HL-60 (cell line): ENCODE measurements at regions not wholly inside any gene's neighbourhood (a gene's known extent, or its start where the extent isn't known, plus 50 kb on each side); places are given as distances from the start of the nearest gene placed in this dataset.

Experiments used
- DNase-seq, 2 experiments: peaks; one replicate each; pipeline ENCODE4 v3.0.0-alpha.2; 2010 to 2020; ENCODE audit warnings: low read depth in 1 of 2, low spot score in 1 of 2
- H3K27ac ChIP-seq: fragments of 250-450 bp; sonication (Bioruptor Pico); replicated peaks from 2 replicates; pipeline ENCODE4 v1.5.1; 2020; ENCODE audit warnings: mild to moderate bottlenecking, moderate library complexity
- H3K27me3 ChIP-seq: fragments of 250-450 bp; sonication (Bioruptor Pico); 2 replicates; pipeline ENCODE4 v1.5.1; 2021; ENCODE audit warnings: mild to moderate bottlenecking, moderate library complexity; ENCODE audit not compliant: insufficient read depth, poor library complexity, severe bottlenecking
- H3K4me3 ChIP-seq: replicated peaks from 2 replicates; pipeline ENCODE4 v1.5.1; 2011; ENCODE audit warnings: mild to moderate bottlenecking, control low read depth, low read length; ENCODE audit not compliant: insufficient read depth
- GABPA ChIP-seq: IDR thresholded peaks from 2 replicates; pipeline ENCODE4 v1.6.1; 2012; ENCODE audit warnings: low read depth
- POLR2AphosphoS5 ChIP-seq: IDR thresholded peaks from 2 replicates; pipeline ENCODE4 v1.6.1; 2012; ENCODE audit warnings: low read depth
- SPI1 ChIP-seq: IDR thresholded peaks from 2 replicates; pipeline ENCODE4 v1.6.1; 2012; ENCODE audit warnings: low read depth, mild to moderate bottlenecking, borderline replicate concordance
- TF ChIP-seq, protein P1 (sequence below): IDR thresholded peaks from one replicate; pipeline ENCODE4 v1.5.1; 2011; ENCODE audit warnings: low read length, control low read depth, inconsistent platforms; ENCODE audit not compliant: insufficient read depth
- TF ChIP-seq, protein P2 (sequence below): IDR thresholded peaks from 2 replicates; pipeline ENCODE4 v1.6.1; 2012; ENCODE audit warnings: low read depth; ENCODE audit not compliant: insufficient replicate concordance

DNA sequence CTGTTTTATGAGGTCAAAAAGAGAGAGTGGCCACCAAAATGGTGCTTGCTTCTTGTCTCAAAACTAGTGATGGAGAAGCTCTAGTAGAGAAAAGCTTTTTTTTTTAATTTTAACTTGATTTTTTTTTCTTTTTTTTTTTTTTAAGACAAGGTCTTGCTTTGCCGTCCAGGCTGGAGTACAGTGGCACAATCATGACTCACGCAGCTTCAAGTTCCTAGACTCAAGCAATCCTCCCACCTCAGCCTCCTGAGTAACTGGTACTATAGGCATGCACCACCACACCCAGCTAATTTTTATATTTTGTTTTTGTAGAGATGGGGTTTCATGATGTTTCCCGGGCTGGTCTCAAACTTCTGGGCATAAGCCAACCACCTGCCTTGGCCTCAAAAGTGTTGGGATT lies 279.0 kb downstream of the TBC1D4 start:
- TF ChIP-seq SPI1 (no peak), GABPA (no peak), POLR2AphosphoS5 (no peak)
- TF ChIP-seq, protein P1, sequence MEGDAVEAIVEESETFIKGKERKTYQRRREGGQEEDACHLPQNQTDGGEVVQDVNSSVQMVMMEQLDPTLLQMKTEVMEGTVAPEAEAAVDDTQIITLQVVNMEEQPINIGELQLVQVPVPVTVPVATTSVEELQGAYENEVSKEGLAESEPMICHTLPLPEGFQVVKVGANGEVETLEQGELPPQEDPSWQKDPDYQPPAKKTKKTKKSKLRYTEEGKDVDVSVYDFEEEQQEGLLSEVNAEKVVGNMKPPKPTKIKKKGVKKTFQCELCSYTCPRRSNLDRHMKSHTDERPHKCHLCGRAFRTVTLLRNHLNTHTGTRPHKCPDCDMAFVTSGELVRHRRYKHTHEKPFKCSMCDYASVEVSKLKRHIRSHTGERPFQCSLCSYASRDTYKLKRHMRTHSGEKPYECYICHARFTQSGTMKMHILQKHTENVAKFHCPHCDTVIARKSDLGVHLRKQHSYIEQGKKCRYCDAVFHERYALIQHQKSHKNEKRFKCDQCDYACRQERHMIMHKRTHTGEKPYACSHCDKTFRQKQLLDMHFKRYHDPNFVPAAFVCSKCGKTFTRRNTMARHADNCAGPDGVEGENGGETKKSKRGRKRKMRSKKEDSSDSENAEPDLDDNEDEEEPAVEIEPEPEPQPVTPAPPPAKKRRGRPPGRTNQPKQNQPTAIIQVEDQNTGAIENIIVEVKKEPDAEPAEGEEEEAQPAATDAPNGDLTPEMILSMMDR, result no peak
- TF ChIP-seq, protein P2, sequence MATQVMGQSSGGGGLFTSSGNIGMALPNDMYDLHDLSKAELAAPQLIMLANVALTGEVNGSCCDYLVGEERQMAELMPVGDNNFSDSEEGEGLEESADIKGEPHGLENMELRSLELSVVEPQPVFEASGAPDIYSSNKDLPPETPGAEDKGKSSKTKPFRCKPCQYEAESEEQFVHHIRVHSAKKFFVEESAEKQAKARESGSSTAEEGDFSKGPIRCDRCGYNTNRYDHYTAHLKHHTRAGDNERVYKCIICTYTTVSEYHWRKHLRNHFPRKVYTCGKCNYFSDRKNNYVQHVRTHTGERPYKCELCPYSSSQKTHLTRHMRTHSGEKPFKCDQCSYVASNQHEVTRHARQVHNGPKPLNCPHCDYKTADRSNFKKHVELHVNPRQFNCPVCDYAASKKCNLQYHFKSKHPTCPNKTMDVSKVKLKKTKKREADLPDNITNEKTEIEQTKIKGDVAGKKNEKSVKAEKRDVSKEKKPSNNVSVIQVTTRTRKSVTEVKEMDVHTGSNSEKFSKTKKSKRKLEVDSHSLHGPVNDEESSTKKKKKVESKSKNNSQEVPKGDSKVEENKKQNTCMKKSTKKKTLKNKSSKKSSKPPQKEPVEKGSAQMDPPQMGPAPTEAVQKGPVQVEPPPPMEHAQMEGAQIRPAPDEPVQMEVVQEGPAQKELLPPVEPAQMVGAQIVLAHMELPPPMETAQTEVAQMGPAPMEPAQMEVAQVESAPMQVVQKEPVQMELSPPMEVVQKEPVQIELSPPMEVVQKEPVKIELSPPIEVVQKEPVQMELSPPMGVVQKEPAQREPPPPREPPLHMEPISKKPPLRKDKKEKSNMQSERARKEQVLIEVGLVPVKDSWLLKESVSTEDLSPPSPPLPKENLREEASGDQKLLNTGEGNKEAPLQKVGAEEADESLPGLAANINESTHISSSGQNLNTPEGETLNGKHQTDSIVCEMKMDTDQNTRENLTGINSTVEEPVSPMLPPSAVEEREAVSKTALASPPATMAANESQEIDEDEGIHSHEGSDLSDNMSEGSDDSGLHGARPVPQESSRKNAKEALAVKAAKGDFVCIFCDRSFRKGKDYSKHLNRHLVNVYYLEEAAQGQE, result no peak
- no peak for DNase-seq
- H3K27ac ChIP-seq, result no peak overlapping the region
- no peak overlapping the region for H3K4me3 ChIP-seq
- peaks cover 7% of the 10 kb centered on the region for H3K27me3 ChIP-seq

DNA sequence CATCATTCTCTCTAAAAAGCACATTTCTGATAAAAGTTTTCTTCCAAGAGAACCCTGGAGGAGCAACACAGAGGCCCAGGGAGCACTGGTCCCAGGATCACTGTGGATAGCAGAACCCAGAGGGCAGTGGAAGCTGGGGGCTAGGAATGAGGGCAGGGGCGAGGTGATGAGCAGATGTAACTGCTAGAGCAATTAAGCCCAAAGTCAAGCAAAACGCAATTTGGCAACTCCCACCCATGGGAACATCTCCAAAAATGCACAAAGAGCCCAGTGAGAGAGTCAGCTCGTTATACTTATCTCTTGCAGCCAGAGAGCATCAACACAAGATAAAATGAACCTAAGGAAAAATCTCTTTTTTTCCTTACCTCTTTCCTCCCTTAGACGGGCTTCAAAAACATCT lies 284.2 kb downstream of the TBC1D4 start:
- H3K27ac ChIP-seq, result no peak overlapping the region
- TF ChIP-seq SPI1, result no peak
- peaks cover 8% of the 10 kb centered on the region for H3K27me3 ChIP-seq
- no peak for DNase-seq
- no peak overlapping the region for H3K4me3 ChIP-seq

DNA sequence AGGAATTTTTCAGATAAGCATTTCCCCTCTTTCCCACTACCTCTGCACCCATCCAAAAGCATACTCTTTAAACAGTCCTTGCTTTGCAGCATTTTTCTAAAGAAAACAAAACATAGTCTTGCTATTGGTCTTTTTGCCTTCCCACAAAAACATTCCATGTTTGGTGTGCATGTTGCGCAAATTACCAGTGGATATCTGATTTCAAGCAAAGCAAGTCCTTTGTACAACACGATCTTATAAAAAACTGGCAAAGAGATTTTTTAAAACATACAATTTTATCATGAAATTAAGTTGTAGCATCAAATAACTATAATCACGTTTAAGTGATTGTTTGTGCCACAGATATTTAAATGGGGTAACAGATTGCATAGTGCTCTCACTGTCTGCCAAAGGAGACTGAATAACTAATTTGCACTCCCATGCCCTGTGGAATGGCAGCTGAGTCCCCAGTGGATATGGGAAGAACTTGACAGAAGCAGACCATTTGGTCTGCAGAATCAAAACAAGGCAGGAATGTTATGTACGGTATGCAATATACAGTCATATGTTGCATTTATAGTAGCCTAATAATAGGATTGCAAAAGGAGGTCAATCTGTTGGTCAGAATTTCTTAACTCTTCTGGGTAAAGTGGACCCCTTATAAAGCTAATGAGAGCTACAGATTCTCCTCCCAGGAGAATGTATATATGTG lies 285.7 kb downstream of the TBC1D4 start:
- Histone ChIP-seq H3K4me3 (no peak overlapping the region), H3K27me3 (peaks cover 2% of the 10 kb centered on the region), H3K27ac (no peak overlapping the region)
- TF ChIP-seq, protein P2, result no peak
- no peak for DNase-seq

DNA sequence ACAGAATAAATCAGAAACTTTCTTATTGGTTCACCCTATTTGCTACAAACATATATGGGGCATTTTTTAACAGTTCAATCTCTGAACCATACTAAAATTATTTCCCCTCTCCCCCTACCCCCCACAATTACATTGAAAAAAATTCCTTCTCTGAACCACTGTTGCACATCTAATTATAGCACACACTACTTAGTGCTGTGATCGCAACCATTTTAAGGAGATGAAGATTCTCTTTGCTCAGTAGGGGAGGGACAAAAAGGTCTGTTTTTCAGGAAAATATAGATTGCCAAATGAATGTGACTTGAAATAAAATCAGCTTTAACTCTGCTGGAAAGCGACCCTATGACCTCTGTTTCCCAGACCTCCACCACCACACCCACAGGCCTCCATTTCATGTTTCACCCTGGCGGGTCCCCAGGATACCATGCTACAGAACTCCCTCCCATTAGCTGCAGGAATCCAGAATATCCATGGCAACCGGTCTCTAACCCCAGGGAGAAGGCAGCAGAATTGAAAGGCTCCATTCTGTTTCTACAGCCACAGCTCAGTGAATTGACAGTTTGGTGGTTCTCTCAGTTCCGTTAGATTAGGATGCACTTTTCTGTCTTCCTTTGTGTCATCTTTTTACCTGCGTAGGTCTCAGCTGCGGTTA lies 286.3 kb downstream of the TBC1D4 start:
- H3K4me3 ChIP-seq, result no peak overlapping the region
- no peak for TF ChIP-seq GABPA
- TF ChIP-seq, protein P1, result no peak
- TF ChIP-seq, protein P2, result no peak
- TF ChIP-seq SPI1, result no peak
- no peak for TF ChIP-seq POLR2AphosphoS5
- DNase-seq, result no peak
- H3K27ac ChIP-seq, result no peak overlapping the region
- H3K27me3 ChIP-seq, result peaks cover 2% of the 10 kb centered on the region
